Calu3 (cell line): ENCODE measurements at regions not wholly inside any gene's neighbourhood (a gene's known extent, or its start where the extent isn't known, plus 50 kb on each side); places are given as distances from the start of the nearest gene placed in this dataset.

Source experiments
- BruUV-seq: library from RNA; stranded (reverse); fragments of 400-500 nt; replicated peaks from 2 replicates; lab custom pipeline; 2021; lab: Mats Ljungman, UMichigan
- CTCF ChIA-PET: fragments of 300-600 bp; sonication (Branson Sonifier 250); formaldehyde crosslinking; loops from one replicate; lab custom pipeline; 2022; ENCODE audit warnings: antibody characterized with exemption; lab: Charles Lee
- DNase-seq: peaks from one replicate; pipeline ENCODE4 v3.0.0; 2022
- H3K27ac Mint-ChIP-seq: one replicate; pipeline ENCODE4 v1.8.0; 2022; ENCODE audit warnings: mixed read lengths; ENCODE audit not compliant: unreplicated experiment
- H3K27me3 Mint-ChIP-seq: one replicate; pipeline ENCODE4 v1.8.0; 2022; ENCODE audit warnings: mixed read lengths; ENCODE audit not compliant: unreplicated experiment
- H3K36me3 Mint-ChIP-seq: one replicate; pipeline ENCODE4 v1.8.0; 2022; ENCODE audit warnings: mild to moderate bottlenecking, moderate library complexity, mixed read lengths; ENCODE audit not compliant: insufficient read depth, unreplicated experiment
- H3K4me1 Mint-ChIP-seq: one replicate; pipeline ENCODE4 v1.8.0; 2022; ENCODE audit warnings: mild to moderate bottlenecking, low read depth, mixed read lengths; ENCODE audit not compliant: unreplicated experiment
- H3K4me3 Mint-ChIP-seq: one replicate; pipeline ENCODE4 v1.8.0; 2022; ENCODE audit warnings: mild to moderate bottlenecking, low read depth, moderate library complexity, mixed read lengths; ENCODE audit not compliant: unreplicated experiment
- H3K9me3 Mint-ChIP-seq: one replicate; pipeline ENCODE4 v1.8.0; 2022; ENCODE audit warnings: low read depth, mixed read lengths; ENCODE audit not compliant: unreplicated experiment
- intact Hi-C: fragments of 100-400 bp; cut with micrococcal nuclease; formaldehyde crosslinking; loops from one replicate; pipeline ENCODE4 v1.10.0; 2022; ENCODE audit not compliant: unreplicated experiment
- TF ChIP-seq, protein P1 (sequence below): fragments of 200-600 bp; IDR thresholded peaks from one replicate; pipeline ENCODE4 v1.8.0; 2022; ENCODE audit warnings: antibody characterized with exemption; ENCODE audit not compliant: unreplicated experiment

GRCh38 chr16:85381738-85382592, 231.2 kb upstream of the GSE1 start:
- Mint-ChIP-seq H3K9me3 (peaks cover 3% of the 10 kb centered on the region), H3K27ac (no peak overlapping the region), H3K27me3 (peaks cover 80% of the 10 kb centered on the region), H3K36me3 (no peaks in the 10 kb centered on the region), H3K4me3 (no peak overlapping the region), H3K4me1 (no peaks in the 10 kb centered on the region)
- BruUV-seq = no TSS peak
- intact Hi-C loops = no loop called here
- DNase-seq = no peak
- TF ChIP-seq, protein P1, sequence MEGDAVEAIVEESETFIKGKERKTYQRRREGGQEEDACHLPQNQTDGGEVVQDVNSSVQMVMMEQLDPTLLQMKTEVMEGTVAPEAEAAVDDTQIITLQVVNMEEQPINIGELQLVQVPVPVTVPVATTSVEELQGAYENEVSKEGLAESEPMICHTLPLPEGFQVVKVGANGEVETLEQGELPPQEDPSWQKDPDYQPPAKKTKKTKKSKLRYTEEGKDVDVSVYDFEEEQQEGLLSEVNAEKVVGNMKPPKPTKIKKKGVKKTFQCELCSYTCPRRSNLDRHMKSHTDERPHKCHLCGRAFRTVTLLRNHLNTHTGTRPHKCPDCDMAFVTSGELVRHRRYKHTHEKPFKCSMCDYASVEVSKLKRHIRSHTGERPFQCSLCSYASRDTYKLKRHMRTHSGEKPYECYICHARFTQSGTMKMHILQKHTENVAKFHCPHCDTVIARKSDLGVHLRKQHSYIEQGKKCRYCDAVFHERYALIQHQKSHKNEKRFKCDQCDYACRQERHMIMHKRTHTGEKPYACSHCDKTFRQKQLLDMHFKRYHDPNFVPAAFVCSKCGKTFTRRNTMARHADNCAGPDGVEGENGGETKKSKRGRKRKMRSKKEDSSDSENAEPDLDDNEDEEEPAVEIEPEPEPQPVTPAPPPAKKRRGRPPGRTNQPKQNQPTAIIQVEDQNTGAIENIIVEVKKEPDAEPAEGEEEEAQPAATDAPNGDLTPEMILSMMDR = no peak
- CTCF ChIA-PET = interaction anchor here (0.7 kb wide), 1 partner anchor 356 kb away, joined by 4 read pairs; no protein-coding TSS in a partner anchor

- BruUV-seq = no TSS peak
- TF ChIP-seq, protein P1 = no peak
- Mint-ChIP-seq H3K4me3 (no peak overlapping the region), H3K4me1 (no peaks in the 10 kb centered on the region), H3K9me3 (peaks cover 5% of the 10 kb centered on the region), H3K27me3 (peaks cover 80% of the 10 kb centered on the region), H3K27ac (no peak overlapping the region), H3K36me3 (no peaks in the 10 kb centered on the region)
- no peak for DNase-seq
- intact Hi-C loops = no loop called here
- CTCF ChIA-PET = interaction anchor here (0.7 kb wide), 1 partner anchor 355 kb away, joined by 4 read pairs; no protein-coding TSS in a partner anchor
Observed at GRCh38 chr16:85382717-85383118, 230.4 kb upstream of the GSE1 start.

DNA sequence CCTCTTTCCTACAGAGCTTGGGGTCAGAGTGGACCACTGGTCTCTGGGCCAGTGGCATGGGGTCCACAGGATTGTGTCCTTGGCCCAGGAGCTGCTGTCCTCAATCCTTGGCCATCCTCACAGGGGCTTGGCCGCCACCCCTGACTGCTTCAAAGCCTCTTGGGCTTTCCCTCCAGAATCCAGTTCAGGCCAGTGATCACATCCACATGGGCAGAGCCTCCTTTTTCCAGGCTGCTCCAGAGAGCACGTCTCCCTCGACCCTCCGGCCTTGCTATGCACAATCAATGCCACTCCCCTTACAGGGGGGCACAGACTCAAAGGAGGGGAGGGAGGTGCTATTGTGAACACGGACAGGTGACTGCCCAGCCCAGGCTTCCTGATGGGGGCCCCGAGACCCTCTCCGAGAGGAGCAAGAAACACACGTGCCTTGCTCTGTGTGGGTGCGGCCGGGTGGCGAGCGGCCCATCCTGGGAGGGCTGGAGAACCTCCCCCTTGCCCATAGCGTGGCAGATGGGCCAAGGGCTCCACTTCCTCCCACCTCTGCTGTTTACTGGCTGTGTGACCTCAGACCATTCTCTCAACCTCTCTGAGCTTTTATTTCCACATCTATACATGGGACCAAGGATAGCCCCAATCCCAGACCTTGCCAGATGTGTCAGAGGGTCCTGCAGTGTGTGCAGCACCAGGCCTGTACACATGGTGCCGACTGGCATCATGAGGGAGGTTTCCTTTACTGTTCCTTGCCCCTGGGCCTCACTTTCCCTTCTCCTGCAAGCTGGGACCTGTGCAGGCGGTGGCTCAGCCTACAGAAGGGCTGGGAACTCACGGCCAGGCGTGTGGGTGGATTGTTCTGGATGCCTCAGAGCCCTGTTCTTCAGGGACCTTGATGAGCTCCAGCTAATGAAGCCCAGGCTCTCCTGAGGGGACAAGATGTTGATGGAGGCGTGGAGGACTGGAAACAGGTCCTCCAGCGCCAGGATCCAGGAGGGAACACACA, 229.0 kb upstream of the GSE1 start:
- H3K4me3 Mint-ChIP-seq = no peak overlapping the region
- TF ChIP-seq, protein P1 = no peak
- no peaks in the 10 kb centered on the region for H3K36me3 Mint-ChIP-seq
- H3K27ac Mint-ChIP-seq = no peak overlapping the region
- intact Hi-C loops = no loop called here
- peaks cover 80% of the 10 kb centered on the region for H3K27me3 Mint-ChIP-seq
- DNase-seq = no peak
- no peaks in the 10 kb centered on the region for H3K4me1 Mint-ChIP-seq
- BruUV-seq = no TSS peak
- CTCF ChIA-PET = interaction anchor here (1.2 kb wide), 1 partner anchor 11 kb away, joined by 3 read pairs; no protein-coding TSS in a partner anchor
- peaks cover 6% of the 10 kb centered on the region for H3K9me3 Mint-ChIP-seq

- H3K4me1 Mint-ChIP-seq = no peaks in the 10 kb centered on the region
- CTCF ChIA-PET = interaction anchor here (1.2 kb wide), 1 partner anchor 10 kb away, joined by 3 read pairs; no protein-coding TSS in a partner anchor
- intact Hi-C loops = no loop called here
- H3K27me3 Mint-ChIP-seq = peaks cover 80% of the 10 kb centered on the region
- TF ChIP-seq, protein P1 = no peak
- H3K27ac Mint-ChIP-seq = no peak overlapping the region
- DNase-seq = peak; percentile 33
- peaks cover 6% of the 10 kb centered on the region for H3K9me3 Mint-ChIP-seq
- no peak overlapping the region for H3K4me3 Mint-ChIP-seq
- H3K36me3 Mint-ChIP-seq = no peaks in the 10 kb centered on the region
- no TSS peak for BruUV-seq
Observed at GRCh38 chr16:85384833-85385462, 228.2 kb upstream of the GSE1 start.
